SK-MEL-5 (cell line): ENCODE measurements at regions not wholly inside any gene's neighbourhood (a gene's known extent, or its start where the extent isn't known, plus 50 kb on each side); places are given as distances from the start of the nearest gene placed in this dataset.
"Not testable (repeated sequence)": the region's sequence is repeated elsewhere in the genome, so short reads cannot be mapped to it uniquely, and the experiment has no call there.

ENCODE experiments used
- DNase-seq: peaks from one replicate; pipeline ENCODE4 v3.0.0-alpha.2; 2016; ENCODE audit warnings: low read depth, low spot score
- in situ Hi-C: cut with HindIII; loops from 2 replicates; pipeline ENCODE4 v1.10.0; 2016; ENCODE audit warnings: low sequenced_read_pairs, high pct_unique_total_duplicates, low pct_unique_long_range_greater_than_20kb
- small RNA-seq, 2 experiments: library from RNA; depleted of rRNA; stranded (forward); fragments of <200 nt; gene quantifications; one replicate each; pipeline ENCODE3, GENCODE V24; 2014

DNA sequence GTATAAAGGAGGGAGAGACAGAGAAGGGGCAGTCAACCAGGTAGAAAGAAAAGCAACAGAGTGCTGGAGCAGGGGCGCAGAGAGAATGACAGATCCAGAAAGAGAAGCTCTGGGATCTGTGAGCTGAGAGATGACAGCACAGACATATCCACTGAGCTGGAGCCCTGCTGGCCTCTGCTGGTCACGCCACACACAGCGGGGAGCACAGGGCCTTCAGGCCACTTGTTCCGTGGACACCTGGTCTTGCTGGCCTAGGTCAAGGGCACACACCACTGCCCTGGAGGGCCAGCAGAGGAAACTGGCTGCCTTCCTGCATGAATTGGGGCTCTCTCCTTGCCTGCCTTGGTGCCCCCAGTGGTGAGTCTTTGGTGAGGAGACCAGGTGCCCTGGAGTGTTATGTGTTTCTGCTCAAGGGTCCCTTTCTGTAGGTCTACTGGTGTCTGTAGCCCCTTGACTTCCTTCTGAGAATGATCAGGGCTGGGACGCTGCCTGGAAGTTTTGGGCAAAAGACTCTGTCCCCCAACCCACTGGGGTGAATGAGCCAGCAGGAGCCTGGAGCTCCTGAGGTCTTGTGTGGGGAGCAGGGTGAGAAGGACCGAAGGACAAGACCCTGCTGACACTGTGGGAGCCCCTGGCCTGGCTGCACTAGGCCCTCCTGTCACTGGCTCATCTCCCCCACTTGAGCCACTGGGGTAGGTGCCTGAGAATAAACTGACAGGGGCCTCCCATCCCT, 59.2 kb upstream of the ADAMTS2 start:
- in situ Hi-C loops, result no loop called here
- no peak for DNase-seq

DNA sequence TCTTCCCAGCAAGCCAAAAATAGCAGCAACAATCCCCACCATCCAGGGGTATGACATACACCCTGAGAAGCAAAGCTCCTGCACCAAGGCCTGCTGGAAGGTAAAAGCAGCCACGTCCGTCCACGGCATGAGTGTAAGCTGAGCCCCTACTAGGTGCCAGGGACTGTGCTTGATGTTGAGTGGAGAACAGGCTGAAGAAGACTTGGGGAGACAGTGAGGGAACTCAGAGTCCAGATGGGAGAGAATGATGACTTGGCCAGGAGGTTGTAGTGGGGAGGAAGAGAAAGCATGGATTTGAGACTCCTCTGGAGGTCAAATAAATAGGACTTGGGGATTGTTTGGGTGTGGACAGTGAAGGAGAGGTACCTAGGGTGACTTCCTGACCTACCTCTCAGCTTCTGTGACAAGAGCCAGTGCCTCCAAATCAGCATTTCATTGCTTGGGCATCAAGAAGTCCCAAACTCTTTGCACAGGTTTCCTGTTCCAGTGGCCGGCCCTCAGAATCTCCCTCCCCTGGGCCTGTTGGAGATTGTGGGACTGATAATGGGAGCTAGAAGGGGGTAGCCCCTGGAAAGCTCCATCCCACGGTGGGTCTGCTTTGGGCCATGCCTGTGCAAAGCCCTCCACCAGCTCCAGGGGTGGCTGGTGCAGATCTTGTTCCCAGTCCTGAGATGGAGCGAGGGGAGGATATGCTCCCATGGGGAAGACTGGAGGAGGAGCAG, 58.3 kb upstream of the ADAMTS2 start:
- no peak for DNase-seq
- in situ Hi-C loops, result no loop called here

DNA sequence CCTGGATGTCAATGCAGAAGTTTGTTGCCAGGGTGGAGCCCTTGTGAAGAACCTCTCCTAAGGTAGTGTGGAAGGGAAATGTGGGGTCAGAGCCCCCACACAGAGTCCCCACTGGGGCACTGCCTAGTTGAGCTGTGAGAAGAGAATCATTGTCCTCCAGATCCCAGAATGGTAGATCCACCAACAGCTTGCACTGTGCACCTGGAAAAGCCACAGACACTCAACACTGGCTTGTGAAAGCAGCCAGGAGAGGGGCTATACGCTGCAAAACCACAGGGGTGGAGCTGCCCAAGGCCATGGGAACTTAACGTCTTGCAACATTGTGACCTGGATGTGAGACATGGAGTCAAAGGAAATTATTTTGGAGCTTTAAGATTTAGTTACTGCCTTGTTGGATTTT, 55.2 kb upstream of the ADAMTS2 start:
- DNase-seq, in situ Hi-C loops: not testable (repeated sequence)

DNA sequence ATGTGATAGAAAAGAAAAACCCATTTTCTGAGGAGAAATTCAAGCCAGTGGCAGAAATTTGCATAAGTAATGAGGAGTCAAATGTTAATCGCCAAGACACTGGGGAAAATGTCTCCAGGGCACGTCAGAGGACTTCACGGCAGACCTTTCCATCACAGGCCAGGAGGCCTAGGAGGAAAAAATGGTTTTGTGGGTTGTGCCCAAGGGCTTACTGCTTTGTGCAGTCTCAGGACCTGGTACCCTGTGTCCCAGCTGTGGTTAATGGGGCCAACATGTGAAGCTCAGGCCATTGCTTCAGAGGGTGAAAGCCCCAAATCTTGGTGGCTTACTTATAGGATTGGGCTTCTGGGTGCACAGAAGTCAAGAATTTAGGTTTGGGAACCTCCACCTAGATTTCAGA, 54.8 kb upstream of the ADAMTS2 start:
- in situ Hi-C loops, result no loop called here
- DNase-seq, result no peak

DNA sequence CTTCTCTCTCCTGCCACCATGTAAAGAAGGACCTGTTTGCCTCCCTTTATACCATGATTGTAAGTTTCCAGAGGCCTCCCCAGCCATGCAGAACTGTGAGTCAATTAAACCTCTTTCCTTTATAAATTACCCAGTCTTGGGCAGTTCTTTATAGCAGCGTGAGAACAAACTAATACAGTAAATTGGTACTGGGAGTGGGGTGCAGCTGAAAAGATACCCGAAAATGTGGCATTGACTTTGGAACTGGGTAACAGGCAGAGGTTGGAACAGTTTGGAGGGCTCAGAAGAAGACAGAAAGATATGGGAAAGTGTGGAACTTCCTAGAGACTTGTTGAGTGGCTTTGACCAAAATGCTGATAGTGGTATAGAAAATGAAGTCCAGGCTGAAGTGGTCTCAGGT, 54.1 kb upstream of the ADAMTS2 start:
- in situ Hi-C loops, DNase-seq: not testable (repeated sequence)

DNA sequence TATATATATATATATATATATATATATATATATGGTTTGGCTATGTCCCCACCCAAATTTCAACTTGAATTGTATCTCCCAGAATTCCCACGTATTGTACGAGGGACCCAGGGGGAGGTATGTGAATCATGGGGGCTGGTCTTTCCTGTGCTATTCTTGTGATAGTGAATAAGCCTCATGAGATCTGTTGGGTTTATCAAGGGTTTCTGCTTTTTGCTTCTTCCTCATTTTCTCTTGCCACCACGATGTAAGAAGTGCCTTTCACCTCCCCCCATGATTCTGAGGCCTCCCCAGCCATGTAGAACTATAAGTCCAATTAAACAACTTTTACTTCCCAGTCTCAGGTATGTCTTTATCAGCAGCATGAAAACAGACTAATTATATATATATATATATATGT, 52.3 kb upstream of the ADAMTS2 start:
- DNase-seq, result no peak
- in situ Hi-C loops, result no loop called here

Small RNAs in the stretch of these regions (small RNA-seq; reads per million reads assigned to genes)
- 0 reads per million in 2 experiments for gene RF00015
